HepG2 (cell line): ENCODE measurements at regions not wholly inside any gene's neighbourhood (a gene's known extent, or its start where the extent isn't known, plus 50 kb on each side); places are given as distances from the start of the nearest gene placed in this dataset.

Source experiments
- ATAC-seq: fragments of 200-7000 bp; cut with Tn5 transposase; 3 replicates; pipeline ENCODE4 v1.9.1; 2020; ENCODE audit warnings: mild to moderate bottlenecking, moderate library complexity
- BruUV-seq: library from RNA; stranded (reverse); fragments of 400-500 nt; replicated peaks from 2 replicates; lab custom pipeline; 2021; lab: Mats Ljungman, UMichigan
- CTCF ChIA-PET: fragments of 300-600 bp; formaldehyde crosslinking; extraction: SDS; loops from one replicate; lab custom pipeline; 2021; ENCODE audit warnings: low total read pairs, inconsistent platforms, low intra/inter-chr PET ratio; lab: Yijun Ruan, JAX
- POLR2A ChIA-PET: fragments of 350-600 bp; sonication (Branson Sonifier 250); formaldehyde crosslinking; loops from one replicate; lab custom pipeline; 2020; ENCODE audit warnings: antibody characterized with exemption, inconsistent platforms; lab: Yijun Ruan, JAX
- DNase-seq: peaks from one replicate; pipeline ENCODE4 v3.0.0-alpha.2; 2015; ENCODE audit warnings: low spot score
- FAIRE-seq: peaks from 3 replicates; lab custom pipeline; 2011; peaks lifted over from hg19 to GRCh38; lab: Jason Lieb, UNC
- H2AFZ ChIP-seq: one replicate; pipeline ENCODE4 v1.6.1; 2011; ENCODE audit warnings: low read length, inconsistent platforms
- H3K27ac ChIP-seq: fragments of 300-600 bp; 3 replicates; pipeline ENCODE4 v1.8.0; 2011; ENCODE audit warnings: mixed run types, mild to moderate bottlenecking, mixed read lengths, low read length, inconsistent platforms; ENCODE audit not compliant: insufficient read depth; ENCODE audit errors: extremely low read length
- H3K27me3 ChIP-seq, 2 experiments: fragments of 200-600 bp in 1 of 2; 2 replicates in 1 of 2; 3 replicates in 1 of 2; pipeline versions ENCODE4 v1.6.0 to v1.8.0; 2011; ENCODE audit warnings: low read length in 2 of 2, mild to moderate bottlenecking in 2 of 2, moderate library complexity in 2 of 2, inconsistent platforms in 1 of 2; ENCODE audit not compliant: insufficient read depth in 2 of 2, control insufficient read depth in 1 of 2
- H3K36me3 ChIP-seq, 2 experiments: fragments of 200-600 bp in 1 of 2; replicated peaks in 1 of 2; 2 replicates in 1 of 2; 3 replicates in 1 of 2; pipeline versions ENCODE4 v1.5.1 to v1.8.0; 2011; ENCODE audit warnings: low read length in 2 of 2, inconsistent platforms in 1 of 2; ENCODE audit not compliant: insufficient read depth in 2 of 2, control insufficient read depth in 1 of 2
- H3K4me1 ChIP-seq: 2 replicates; pipeline ENCODE4 v1.5.1; 2012; ENCODE audit warnings: low read length, inconsistent platforms; ENCODE audit not compliant: insufficient read depth
- H3K4me2 ChIP-seq: 2 replicates; pipeline ENCODE4 v1.6.0; 2011; ENCODE audit warnings: low read depth, low read length, inconsistent platforms
- H3K4me3 ChIP-seq, 3 experiments: fragments of 200-600 bp in 1 of 3; sonication (generic), shearing (Covaris generic) in 1 of 3; replicated peaks in 1 of 3; 2 replicates each; pipeline ENCODE4 v1.5.1; 2011 to 2016; ENCODE audit warnings: low read length in 3 of 3, inconsistent platforms in 2 of 3, low read depth in 2 of 3, mild to moderate bottlenecking in 2 of 3, control low read depth in 1 of 3, mixed read lengths in 1 of 3; ENCODE audit not compliant: insufficient read depth in 1 of 3
- H3K79me2 ChIP-seq: one replicate; pipeline ENCODE4 v1.6.1; 2011; ENCODE audit warnings: low read length, inconsistent platforms; ENCODE audit not compliant: insufficient read depth
- H3K9ac ChIP-seq: 2 replicates; pipeline ENCODE4 v1.6.0; 2011; ENCODE audit warnings: mild to moderate bottlenecking, low read depth, low read length, inconsistent platforms; ENCODE audit not compliant: insufficient read depth
- H3K9me3 ChIP-seq: 2 replicates; pipeline ENCODE4 v1.5.1; 2012; ENCODE audit warnings: mild to moderate bottlenecking, low read length
- H4K20me1 ChIP-seq: 2 replicates; pipeline ENCODE4 v1.6.0; 2011; ENCODE audit warnings: inconsistent platforms, mild to moderate bottlenecking, low read length, moderate library complexity; ENCODE audit not compliant: insufficient read depth
- ARNTL ChIP-seq: sonication (generic); formaldehyde crosslinking; IDR thresholded peaks from 2 replicates; pipeline ENCODE4 v1.4.0; 2020; ENCODE audit warnings: mild to moderate bottlenecking, missing genetic modification reagents
- GFI1 ChIP-seq: sonication (generic); formaldehyde crosslinking; IDR thresholded peaks from 2 replicates; pipeline ENCODE4 v1.5.0; 2020; ENCODE audit warnings: missing genetic modification reagents, mild to moderate bottlenecking, borderline replicate concordance
- HMG20B ChIP-seq: conservative IDR thresholded peaks from 2 replicates; pipeline ENCODE4 v1.6.1; 2016; ENCODE audit warnings: missing genetic modification reagents, missing compliant biosample characterization
- HNF1B ChIP-seq: sonication (generic); formaldehyde crosslinking; IDR thresholded peaks from 2 replicates; pipeline ENCODE4 v1.5.1; 2020; ENCODE audit warnings: mild to moderate bottlenecking, moderate library complexity, missing genetic modification reagents
- ISX ChIP-seq: sonication (generic); formaldehyde crosslinking; conservative IDR thresholded peaks from 2 replicates; pipeline ENCODE4 v1.5.0; 2020; ENCODE audit warnings: missing genetic modification reagents
- MLXIP ChIP-seq: sonication (generic); formaldehyde crosslinking; IDR thresholded peaks from 2 replicates; pipeline ENCODE4 v1.9.0; 2021; ENCODE audit warnings: missing genetic modification reagents, borderline replicate concordance
- PHB2 ChIP-seq: fragments of 450-650 bp; IDR thresholded peaks from 2 replicates; pipeline ENCODE4 v1.6.1; 2018; ENCODE audit not compliant: partially characterized antibody
- POLR2AphosphoS2 ChIP-seq: IDR thresholded peaks from 2 replicates; pipeline ENCODE4 v1.6.1; 2011; ENCODE audit warnings: low read depth, low read length, improper control_type of control experiment
- TFDP2 ChIP-seq: sonication (generic); formaldehyde crosslinking; IDR thresholded peaks from 2 replicates; pipeline ENCODE4 v1.4.0; 2020; ENCODE audit warnings: missing genetic modification reagents
- ZNF646 ChIP-seq: sonication (generic); formaldehyde crosslinking; IDR thresholded peaks from 2 replicates; pipeline ENCODE4 v1.9.0; 2021; ENCODE audit warnings: mild to moderate bottlenecking, missing genetic modification reagents
- ZNF777 ChIP-seq: sonication (generic); formaldehyde crosslinking; IDR thresholded peaks from 2 replicates; pipeline ENCODE4 v1.4.0; 2020; ENCODE audit warnings: missing genetic modification reagents
- ZNF792 ChIP-seq: IDR thresholded peaks from 2 replicates; pipeline ENCODE4 v1.6.1; 2016
- WGBS: methylation state at CpG from one replicate; pipeline ENCODE4 v1.1.6; 2017; ENCODE audit warnings: low lambda C conversion rate; 5-methylcytosine and 5-hydroxymethylcytosine counted together
- in situ Hi-C: cut with HindIII; loops from 2 replicates; pipeline ENCODE4 v1.10.0; 2017; ENCODE audit warnings: low pct_unique_long_range_greater_than_20kb; ENCODE audit not compliant: extremely low pct_ligation_motif_present
- intact Hi-C: fragments of 100-400 bp; cut with micrococcal nuclease; formaldehyde crosslinking; loops from one replicate; pipeline ENCODE4 v1.10.0; 2022; ENCODE audit not compliant: unreplicated experiment

- H3K27ac ChIP-seq: no peak overlapping the region
- 57% methylated on average over 3 of the region's 3 CpGs for WGBS
- ATAC-seq: no peak
- intact Hi-C loops (no loop called here), in situ Hi-C loops (no loop called here)
- H3K4me1 ChIP-seq: no peaks in the 10 kb centered on the region
- CTCF ChIA-PET: no interaction called here
- no peak for FAIRE-seq
- peaks cover 35% of the 10 kb centered on the region for H3K9me3 ChIP-seq
- POLR2A ChIA-PET: no interaction called here
- no peak overlapping the region for H3K4me3 ChIP-seq
- H3K79me2 ChIP-seq: no peaks in the 10 kb centered on the region
- no peak overlapping the region for H3K9ac ChIP-seq
- no peaks in the 10 kb centered on the region for H3K27me3 ChIP-seq
- H3K36me3 ChIP-seq: no peaks in the 10 kb centered on the region
- H3K4me2 ChIP-seq: no peak overlapping the region
- DNase-seq: no peak
- no peak overlapping the region for H2AFZ ChIP-seq
- H4K20me1 ChIP-seq: no peaks in the 10 kb centered on the region
- BruUV-seq: no TSS peak
- TF ChIP-seq ZNF646 (CRISPR knock-in tag) (no peak), ZNF792 (no peak), GFI1 (CRISPR knock-in tag) (no peak), MLXIP (CRISPR knock-in tag) (no peak), ARNTL (CRISPR knock-in tag) (no peak), TFDP2 (no peak), POLR2AphosphoS2 (no peak), HMG20B (CRISPR knock-in tag) (no peak), HNF1B (CRISPR knock-in tag) (no peak), PHB2 (no peak), ISX (CRISPR knock-in tag) (no peak), ZNF777 (no peak)
These were observed 210.9 kb downstream of the INHBA start for GRCh38 chr7:41491883-41492471.
